HEK293 (cell line): ENCODE measurements at regions not wholly inside any gene's neighbourhood (a gene's known extent, or its start where the extent isn't known, plus 50 kb on each side); places are given as distances from the start of the nearest gene placed in this dataset.

Experiments
- CTCF ChIA-PET: fragments of 350-600 bp; formaldehyde crosslinking; extraction: SDS; loops from one replicate; lab custom pipeline; 2021; ENCODE audit warnings: antibody characterized with exemption; lab: Yijun Ruan, JAX
- POLR2A ChIA-PET: fragments of 300-600 bp; formaldehyde crosslinking; extraction: SDS; loops from one replicate; lab custom pipeline; 2020; ENCODE audit warnings: antibody characterized with exemption, inconsistent platforms; lab: Yijun Ruan, JAX
- H3K27ac ChIP-seq: fragments of 200-500 bp; sonication (Bioruptor generic); 2 replicates; pipeline ENCODE4 v1.5.1; 2014; ENCODE audit warnings: low read depth, low read length, control low read depth, inconsistent platforms; ENCODE audit errors: extremely low read depth
- H3K36me3 ChIP-seq, 2 experiments: fragments of 200-500 bp in 1 of 2; sonication (Bioruptor generic) in 1 of 2; 1 replicate in 1 of 2; 2 replicates in 1 of 2; pipeline ENCODE4 v1.5.1; 2014 to 2017; ENCODE audit warnings: inconsistent platforms in 2 of 2, low read length in 2 of 2; ENCODE audit not compliant: control insufficient read depth in 2 of 2, insufficient read depth in 1 of 2
- H3K4me1 ChIP-seq: fragments of 200-500 bp; sonication (Bioruptor generic); 2 replicates; pipeline ENCODE4 v1.5.1; 2014; ENCODE audit warnings: mild to moderate bottlenecking, low read length, inconsistent platforms; ENCODE audit not compliant: control insufficient read depth, insufficient read depth
- H3K4me3 ChIP-seq: 2 replicates; pipeline ENCODE4 v1.5.1; 2011; ENCODE audit warnings: low read depth, mild to moderate bottlenecking, control low read depth, low read length, moderate library complexity
- H3K9me3 ChIP-seq: fragments of 200-500 bp; sonication (Bioruptor generic); 2 replicates; pipeline ENCODE4 v1.5.1; 2014; ENCODE audit warnings: low read depth, low read length, inconsistent platforms; ENCODE audit not compliant: control insufficient read depth, insufficient read depth
- BCL11A ChIP-seq: fragments of 450-650 bp; formaldehyde crosslinking; IDR thresholded peaks from 2 replicates; pipeline ENCODE4 v1.5.1; 2016; ENCODE audit warnings: low read depth, missing biosample characterization, missing genetic modification characterization
- EGR2 ChIP-seq: fragments of 450-650 bp; formaldehyde crosslinking; IDR thresholded peaks from 2 replicates; pipeline ENCODE4 v1.5.1; 2016; ENCODE audit warnings: low read depth, missing biosample characterization, missing genetic modification characterization
- KLF1 ChIP-seq: fragments of 450-650 bp; formaldehyde crosslinking; IDR thresholded peaks from 2 replicates; pipeline ENCODE4 v1.5.1; 2016; ENCODE audit warnings: missing biosample characterization, missing genetic modification characterization
- TSHZ1 ChIP-seq: fragments of 450-650 bp; formaldehyde crosslinking; IDR thresholded peaks from 2 replicates; pipeline ENCODE4 v1.5.1; 2016; ENCODE audit warnings: missing biosample characterization, missing genetic modification characterization, borderline replicate concordance
- ZBTB10 ChIP-seq: fragments of 450-650 bp; formaldehyde crosslinking; IDR thresholded peaks from 2 replicates; pipeline ENCODE4 v1.5.1; 2016; ENCODE audit warnings: missing biosample characterization, missing genetic modification characterization
- ZBTB11 ChIP-seq: fragments of 450-650 bp; formaldehyde crosslinking; conservative IDR thresholded peaks from 2 replicates; pipeline ENCODE4 v1.5.1; 2016; ENCODE audit warnings: low read depth, missing biosample characterization, missing genetic modification characterization
- ZNF155 ChIP-seq: fragments of 450-650 bp; formaldehyde crosslinking; IDR thresholded peaks from 2 replicates; pipeline ENCODE4 v1.5.1; 2016; ENCODE audit warnings: missing biosample characterization, missing genetic modification characterization
- ZNF248 ChIP-seq: fragments of 450-650 bp; formaldehyde crosslinking; IDR thresholded peaks from 2 replicates; pipeline ENCODE4 v1.5.1; 2017; ENCODE audit warnings: missing biosample characterization, missing genetic modification characterization
- ZNF423 ChIP-seq: fragments of 450-650 bp; formaldehyde crosslinking; IDR thresholded peaks from 2 replicates; pipeline ENCODE4 v1.5.1; 2016; ENCODE audit warnings: missing biosample characterization, missing genetic modification characterization
- ZNF501 ChIP-seq: fragments of 450-650 bp; formaldehyde crosslinking; IDR thresholded peaks from 2 replicates; pipeline ENCODE4 v1.5.1; 2016; ENCODE audit warnings: missing biosample characterization, missing genetic modification characterization
- ZNF571 ChIP-seq: fragments of 450-650 bp; formaldehyde crosslinking; IDR thresholded peaks from 2 replicates; pipeline ENCODE4 v1.5.0; 2017; ENCODE audit warnings: missing biosample characterization, missing genetic modification characterization
- ZNF624 ChIP-seq: fragments of 450-650 bp; formaldehyde crosslinking; IDR thresholded peaks from 2 replicates; pipeline ENCODE4 v1.5.1; 2017; ENCODE audit warnings: missing biosample characterization, missing genetic modification characterization
- ZNF704 ChIP-seq: fragments of 450-650 bp; formaldehyde crosslinking; IDR thresholded peaks from 2 replicates; pipeline ENCODE4 v1.5.1; 2016; ENCODE audit warnings: missing biosample characterization, missing genetic modification characterization
- ZNF747 ChIP-seq: fragments of 450-650 bp; formaldehyde crosslinking; IDR thresholded peaks from 2 replicates; pipeline ENCODE4 v1.5.1; 2016; ENCODE audit warnings: missing biosample characterization, missing genetic modification characterization
- ZNF792 ChIP-seq: fragments of 450-650 bp; formaldehyde crosslinking; IDR thresholded peaks from 2 replicates; pipeline ENCODE4 v1.5.1; 2016; ENCODE audit warnings: missing biosample characterization, missing genetic modification characterization
- ZNF830 ChIP-seq: fragments of 450-650 bp; IDR thresholded peaks from 2 replicates; pipeline ENCODE4 v1.5.0; 2018; ENCODE audit warnings: missing biosample characterization, missing genetic modification characterization, low read depth, mild to moderate bottlenecking, moderate library complexity
- ZSCAN18 ChIP-seq: fragments of 450-650 bp; formaldehyde crosslinking; IDR thresholded peaks from 2 replicates; pipeline ENCODE4 v1.5.1; 2016; ENCODE audit warnings: missing biosample characterization, missing genetic modification characterization

- Histone ChIP-seq H3K9me3 (no peaks in the 10 kb centered on the region), H3K27ac (no peak overlapping the region), H3K4me3 (no peak overlapping the region), H3K4me1 (no peaks in the 10 kb centered on the region), H3K36me3 (no peaks in the 10 kb centered on the region)
- TF ChIP-seq TSHZ1 (tag by site-specific recombination) (no peak), ZNF501 (tag by site-specific recombination) (no peak), ZNF792 (tag by site-specific recombination) (no peak), ZNF248 (tag by site-specific recombination) (no peak), ZNF747 (tag by site-specific recombination) (no peak), ZBTB10 (tag by site-specific recombination) (no peak), ZNF423 (tag by site-specific recombination) (no peak), EGR2 (tag by site-specific recombination) (no peak), ZNF571 (no peak), ZBTB11 (no peak), ZSCAN18 (no peak), ZNF830 (tag by site-specific recombination) (no peak), ZNF155 (no peak), ZNF624 (no peak), ZNF704 (tag by site-specific recombination) (no peak), KLF1 (tag by site-specific recombination) (no peak), BCL11A (no peak)
- ChIA-PET CTCF (no interaction called here), POLR2A (no interaction called here)
Observed at GRCh38 chr9:86166546-86166945, 67.2 kb upstream of the GOLM1 start.
